ENCODE measurements at regions not wholly inside any gene's neighbourhood (a gene's known extent, or its start where the extent isn't known, plus 50 kb on each side); places are given as distances from the start of the nearest gene placed in this dataset.

GRCh38 chr6:81808851-81809570 lies 56.5 kb upstream of the TENT5A start:
- no peak for DNase-seq

- DNase-seq = no peak
Measured at GRCh38 chr6:81806793-81807565, 54.5 kb upstream of the TENT5A start.

GRCh38 chr6:81802356-81802755 lies 49.9 kb upstream of the TENT5A start:
- DNase-seq = no peak
